Cardiac muscle cell (in vitro differentiated cells and primary cell): ENCODE measurements at regions not wholly inside any gene's neighbourhood (a gene's known extent, or its start where the extent isn't known, plus 50 kb on each side); places are given as distances from the start of the nearest gene placed in this dataset.

ENCODE experiments used
- DNase-seq, 2 donors: peaks; one replicate each; pipeline versions ENCODE4 v3.0.0 to v3.0.0-alpha.2; 2010 to 2017; ENCODE audit warnings: low read depth in 1 of 2, low spot score in 1 of 2
- H3K27ac ChIP-seq: fragments of 200-600 bp; sonication (generic); 2 replicates; pipeline ENCODE4 v1.5.1; 2016
- H3K27me3 ChIP-seq: fragments of 200-600 bp; sonication (generic); 2 replicates; pipeline ENCODE4 v1.6.0; 2016; ENCODE audit warnings: control low read depth
- H3K36me3 ChIP-seq: fragments of 200-600 bp; sonication (generic); 2 replicates; pipeline ENCODE4 v1.5.1; 2016; ENCODE audit warnings: control low read depth
- H3K4me1 ChIP-seq: fragments of 200-600 bp; sonication (generic); 2 replicates; pipeline ENCODE4 v1.8.1; 2017; ENCODE audit warnings: low read depth, mild to moderate bottlenecking, mixed run types
- H3K4me3 ChIP-seq: fragments of 200-600 bp; sonication (generic); 2 replicates; pipeline ENCODE4 v1.5.1; 2016; ENCODE audit warnings: mild to moderate bottlenecking
- H3K9me3 ChIP-seq: fragments of 200-600 bp; sonication (generic); 2 replicates; pipeline ENCODE4 v1.5.1; 2017; ENCODE audit warnings: low read depth, mild to moderate bottlenecking, control low read depth
- TF ChIP-seq, protein P1 (sequence below): IDR thresholded peaks from 2 replicates; pipeline ENCODE4 v1.5.1; 2012; ENCODE audit warnings: low read depth, mild to moderate bottlenecking, low read length

DNA sequence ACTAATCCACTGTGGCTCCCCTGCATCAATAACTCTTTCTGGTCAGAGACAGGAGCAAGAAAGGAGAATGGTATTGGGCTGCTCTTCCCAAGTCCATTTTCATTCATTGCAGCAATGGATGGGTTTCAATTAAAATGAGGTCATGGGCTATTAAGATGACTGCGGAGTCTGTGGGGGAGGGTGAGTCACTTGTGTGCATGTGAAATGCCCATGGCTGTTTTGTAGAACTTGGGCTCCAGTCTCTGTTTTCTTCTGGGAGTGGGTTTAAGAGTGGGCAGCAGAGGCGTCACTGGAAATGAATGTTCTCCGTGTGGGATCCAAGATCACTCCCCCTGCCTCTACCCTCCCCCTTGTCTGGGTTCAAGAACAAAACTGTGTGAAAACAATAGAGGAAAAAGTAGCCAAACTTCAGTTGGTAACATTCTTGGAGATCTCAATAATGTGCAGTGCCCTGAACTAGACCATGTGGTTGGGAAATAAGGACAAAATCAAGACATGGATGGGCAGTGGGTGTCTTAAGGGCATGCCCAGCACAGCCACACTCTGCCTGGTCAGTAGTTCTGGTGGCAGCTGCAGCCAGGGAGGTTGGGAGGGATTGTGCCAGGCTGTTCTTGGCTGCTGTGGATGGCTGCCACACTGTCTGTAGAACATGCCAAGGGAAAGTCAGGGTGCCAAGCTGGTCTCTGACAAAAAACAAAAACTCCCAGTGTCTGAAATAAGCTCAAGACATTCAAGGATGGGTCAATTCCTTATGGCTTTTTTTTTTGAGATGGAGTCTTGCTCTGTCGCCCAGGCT lies 68.2 kb upstream of the CXCR4 start:
- H3K9me3 ChIP-seq = no peaks in the 10 kb centered on the region
- no peaks in the 10 kb centered on the region for H3K36me3 ChIP-seq
- no peak for DNase-seq
- H3K4me3 ChIP-seq = no peak overlapping the region
- TF ChIP-seq, protein P1, sequence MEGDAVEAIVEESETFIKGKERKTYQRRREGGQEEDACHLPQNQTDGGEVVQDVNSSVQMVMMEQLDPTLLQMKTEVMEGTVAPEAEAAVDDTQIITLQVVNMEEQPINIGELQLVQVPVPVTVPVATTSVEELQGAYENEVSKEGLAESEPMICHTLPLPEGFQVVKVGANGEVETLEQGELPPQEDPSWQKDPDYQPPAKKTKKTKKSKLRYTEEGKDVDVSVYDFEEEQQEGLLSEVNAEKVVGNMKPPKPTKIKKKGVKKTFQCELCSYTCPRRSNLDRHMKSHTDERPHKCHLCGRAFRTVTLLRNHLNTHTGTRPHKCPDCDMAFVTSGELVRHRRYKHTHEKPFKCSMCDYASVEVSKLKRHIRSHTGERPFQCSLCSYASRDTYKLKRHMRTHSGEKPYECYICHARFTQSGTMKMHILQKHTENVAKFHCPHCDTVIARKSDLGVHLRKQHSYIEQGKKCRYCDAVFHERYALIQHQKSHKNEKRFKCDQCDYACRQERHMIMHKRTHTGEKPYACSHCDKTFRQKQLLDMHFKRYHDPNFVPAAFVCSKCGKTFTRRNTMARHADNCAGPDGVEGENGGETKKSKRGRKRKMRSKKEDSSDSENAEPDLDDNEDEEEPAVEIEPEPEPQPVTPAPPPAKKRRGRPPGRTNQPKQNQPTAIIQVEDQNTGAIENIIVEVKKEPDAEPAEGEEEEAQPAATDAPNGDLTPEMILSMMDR = no peak
- no peaks in the 10 kb centered on the region for H3K27me3 ChIP-seq
- H3K27ac ChIP-seq = no peak overlapping the region
- H3K4me1 ChIP-seq = no peaks in the 10 kb centered on the region

DNA sequence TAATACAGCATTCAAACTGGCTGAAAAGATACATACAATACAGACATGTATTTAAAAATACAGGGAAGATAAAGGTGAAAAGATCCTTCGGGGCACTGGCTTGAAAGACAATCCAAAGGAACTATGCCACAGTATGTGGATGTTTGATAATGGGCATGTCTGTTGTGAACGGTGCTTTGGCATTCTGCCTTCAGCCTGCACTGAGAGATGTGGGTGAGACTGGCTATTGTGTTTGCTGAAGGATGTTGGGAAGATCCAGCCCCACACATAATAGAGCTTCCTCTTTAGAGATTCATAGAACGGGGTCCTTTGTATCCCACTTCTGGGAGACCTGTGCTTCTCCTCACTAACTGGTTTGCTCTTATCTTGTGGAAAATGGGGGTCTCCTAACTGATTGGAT lies 65.1 kb upstream of the CXCR4 start:
- TF ChIP-seq, protein P1 = no peak
- DNase-seq = no peak
- Histone ChIP-seq H3K27ac (no peak overlapping the region), H3K27me3 (no peaks in the 10 kb centered on the region), H3K9me3 (no peaks in the 10 kb centered on the region), H3K4me3 (no peak overlapping the region), H3K4me1 (no peaks in the 10 kb centered on the region), H3K36me3 (no peaks in the 10 kb centered on the region)

DNA sequence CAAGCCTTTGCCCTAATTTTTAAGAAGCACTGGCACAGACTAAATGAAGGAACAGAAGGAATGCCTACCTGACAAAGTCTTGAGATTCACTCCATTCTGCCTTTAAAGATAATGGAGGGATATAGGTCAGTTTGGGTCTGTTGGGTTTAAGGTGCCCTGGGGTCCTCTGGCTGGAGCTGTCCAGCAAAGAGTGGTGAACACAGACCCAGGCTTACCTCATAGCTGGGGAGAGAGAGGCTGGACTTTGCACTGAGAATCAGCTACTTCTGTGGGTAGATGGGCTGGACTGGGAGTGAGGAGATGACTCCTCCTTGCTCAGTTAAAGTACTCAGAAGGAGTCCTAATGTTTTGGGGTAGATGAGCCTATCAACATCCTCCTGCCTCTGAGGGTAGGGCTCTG lies 64.4 kb upstream of the CXCR4 start:
- Histone ChIP-seq H3K4me1 (no peaks in the 10 kb centered on the region), H3K9me3 (no peaks in the 10 kb centered on the region), H3K36me3 (no peaks in the 10 kb centered on the region), H3K27me3 (no peaks in the 10 kb centered on the region), H3K4me3 (no peak overlapping the region), H3K27ac (no peak overlapping the region)
- DNase-seq = peak in 1 of 2 donors; percentile 17
- TF ChIP-seq, protein P1 = no peak

DNA sequence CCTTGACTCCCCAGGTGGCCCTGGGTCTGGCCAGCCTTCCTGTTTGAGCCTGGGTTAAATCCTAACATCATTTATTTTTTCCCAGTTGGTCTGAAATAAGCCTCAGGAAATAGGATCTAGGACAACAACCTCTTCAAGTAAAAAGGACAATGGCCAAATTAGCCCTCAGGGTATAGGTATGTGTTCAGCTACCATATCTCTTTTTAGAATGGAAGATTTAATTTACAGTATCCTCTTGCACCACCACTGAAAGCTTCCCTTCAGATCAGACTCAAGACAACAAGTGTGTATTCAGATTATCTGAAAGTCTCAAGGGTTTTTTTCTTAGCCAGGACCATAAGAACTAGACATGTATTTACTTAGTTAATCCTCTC lies 61.6 kb upstream of the CXCR4 start:
- no peak for DNase-seq
- Histone ChIP-seq H3K27me3 (no peaks in the 10 kb centered on the region), H3K27ac (no peak overlapping the region), H3K4me3 (no peak overlapping the region), H3K9me3 (no peaks in the 10 kb centered on the region), H3K4me1 (no peaks in the 10 kb centered on the region), H3K36me3 (no peaks in the 10 kb centered on the region)
- TF ChIP-seq, protein P1 = no peak

DNA sequence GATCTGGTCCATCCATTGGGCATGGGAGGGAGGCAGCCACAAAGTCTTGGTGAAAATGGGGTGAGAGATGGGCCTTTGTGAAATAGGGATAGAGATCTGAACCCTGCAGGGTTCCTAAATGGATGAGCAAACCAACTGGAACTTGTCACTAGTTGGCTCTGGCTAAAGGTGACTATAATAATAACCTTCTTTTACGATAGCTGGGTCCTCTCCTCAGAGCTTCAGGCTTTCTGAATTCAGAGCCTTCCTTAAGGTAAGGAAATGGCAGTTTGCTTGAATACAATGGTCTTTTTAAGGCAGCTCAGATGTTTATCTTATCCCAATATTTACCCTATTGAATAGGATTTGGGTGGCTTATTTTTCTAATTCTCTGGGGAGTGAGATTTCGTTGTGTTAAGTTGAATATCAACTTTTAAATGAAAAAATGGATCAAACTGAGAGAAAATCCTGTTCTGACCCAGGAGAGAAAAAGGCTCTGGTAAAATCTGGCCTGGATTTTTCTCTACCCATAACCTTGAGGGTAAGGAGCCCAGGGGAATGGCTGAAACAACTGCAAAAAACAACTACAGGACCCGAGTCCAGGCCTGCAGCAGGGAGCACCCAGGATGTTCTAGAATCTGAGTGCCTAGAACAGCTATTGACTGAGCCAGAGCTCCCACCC lies 61.1 kb upstream of the CXCR4 start:
- H3K9me3 ChIP-seq = no peaks in the 10 kb centered on the region
- TF ChIP-seq, protein P1 = no peak
- DNase-seq = no peak
- no peak overlapping the region for H3K27ac ChIP-seq
- no peaks in the 10 kb centered on the region for H3K4me1 ChIP-seq
- H3K27me3 ChIP-seq = no peaks in the 10 kb centered on the region
- H3K4me3 ChIP-seq = no peak overlapping the region
- no peaks in the 10 kb centered on the region for H3K36me3 ChIP-seq
